NCI-H2227 (cell line): ENCODE measurements at regions not wholly inside any gene's neighbourhood (a gene's known extent, or its start where the extent isn't known, plus 50 kb on each side); places are given as distances from the start of the nearest gene placed in this dataset.
"Not testable (repeated sequence)": the region's sequence is repeated elsewhere in the genome, so short reads cannot be mapped to it uniquely, and the experiment has no call there.

ENCODE experiments used
- DNase-seq: peaks from one replicate; lab custom pipeline; 2025; ENCODE audit not compliant: unreplicated experiment; lab: John Stamatoyannopoulos, UW

DNA sequence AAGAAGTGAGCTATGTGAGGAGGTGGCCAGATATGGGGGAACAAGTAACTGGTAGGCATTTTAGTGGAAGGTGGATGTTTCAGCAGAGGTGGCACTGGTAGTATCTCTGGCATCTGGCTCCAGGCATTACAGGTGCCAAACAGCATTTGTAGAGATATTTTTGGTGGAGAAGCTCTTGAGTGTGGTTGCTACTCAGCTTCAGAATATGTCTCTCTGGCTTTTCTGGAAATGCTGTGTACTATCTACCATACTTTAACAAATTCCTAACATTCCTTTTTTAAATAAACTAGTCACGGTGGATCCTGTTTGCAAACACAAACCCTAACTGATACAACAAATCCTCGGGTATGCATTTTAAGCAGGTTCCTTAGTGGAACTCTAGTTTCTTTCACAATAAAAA is 128.0 kb downstream of the BARX2 start:
- DNase-seq: no peak

DNA sequence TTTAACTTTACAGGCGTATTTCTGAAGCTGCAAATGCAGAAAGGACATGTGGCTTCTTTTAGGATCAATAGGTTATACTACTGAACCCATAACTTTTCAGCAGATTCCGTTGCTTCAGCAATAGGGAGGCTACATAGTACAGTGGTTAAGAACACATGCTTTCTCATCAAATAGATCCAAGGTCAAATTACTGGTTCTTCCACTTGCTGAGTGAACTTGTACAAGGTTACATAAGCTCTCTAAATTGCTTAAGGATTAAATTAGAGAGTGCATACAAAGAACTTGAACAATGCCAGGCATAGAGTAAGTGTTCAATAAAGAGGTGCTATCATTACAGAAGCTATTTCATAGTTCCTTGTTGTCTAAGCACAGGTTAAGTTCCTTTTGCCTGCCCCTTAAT is 129.6 kb downstream of the BARX2 start:
- DNase-seq: no peak

DNA sequence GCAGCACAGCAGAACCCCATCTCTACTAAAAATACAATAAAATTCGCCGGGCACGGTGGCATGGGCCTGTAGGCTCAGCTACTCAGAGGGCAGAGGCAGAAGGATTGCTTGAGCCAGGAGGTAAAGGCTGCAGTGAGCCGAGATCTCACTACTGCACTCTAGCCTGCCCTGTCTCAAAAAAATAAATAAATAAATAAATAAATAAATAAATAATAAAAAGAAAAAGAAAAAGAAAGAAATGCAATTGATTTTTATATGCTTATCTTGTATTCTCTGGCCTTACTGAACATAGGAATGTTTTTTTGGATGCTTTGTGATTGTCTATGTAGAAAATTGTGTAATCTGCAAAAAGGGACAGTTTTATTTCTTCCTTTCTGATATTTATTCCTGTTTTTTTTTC is 132.5 kb downstream of the BARX2 start:
- no peak for DNase-seq

DNA sequence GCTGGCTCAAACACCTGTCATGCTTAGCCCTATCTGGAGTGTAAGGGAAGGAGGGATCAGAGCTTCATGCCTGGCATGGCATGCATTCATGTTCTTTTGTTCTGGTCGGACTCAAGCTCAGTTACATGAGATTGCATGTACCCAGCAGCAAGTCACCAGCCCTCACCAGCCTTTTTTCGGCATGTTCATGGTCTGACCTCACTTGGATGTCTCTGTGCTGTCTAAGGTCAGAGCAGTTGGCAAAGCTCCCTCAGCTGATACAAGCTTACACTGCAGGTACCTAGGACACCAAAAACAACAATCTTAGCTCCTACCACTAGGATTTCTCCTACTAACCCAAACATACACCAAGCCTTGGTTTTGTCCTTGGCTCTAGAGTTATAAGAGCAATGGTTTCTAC is 152.6 kb downstream of the BARX2 start:
- DNase-seq: no peak

DNA sequence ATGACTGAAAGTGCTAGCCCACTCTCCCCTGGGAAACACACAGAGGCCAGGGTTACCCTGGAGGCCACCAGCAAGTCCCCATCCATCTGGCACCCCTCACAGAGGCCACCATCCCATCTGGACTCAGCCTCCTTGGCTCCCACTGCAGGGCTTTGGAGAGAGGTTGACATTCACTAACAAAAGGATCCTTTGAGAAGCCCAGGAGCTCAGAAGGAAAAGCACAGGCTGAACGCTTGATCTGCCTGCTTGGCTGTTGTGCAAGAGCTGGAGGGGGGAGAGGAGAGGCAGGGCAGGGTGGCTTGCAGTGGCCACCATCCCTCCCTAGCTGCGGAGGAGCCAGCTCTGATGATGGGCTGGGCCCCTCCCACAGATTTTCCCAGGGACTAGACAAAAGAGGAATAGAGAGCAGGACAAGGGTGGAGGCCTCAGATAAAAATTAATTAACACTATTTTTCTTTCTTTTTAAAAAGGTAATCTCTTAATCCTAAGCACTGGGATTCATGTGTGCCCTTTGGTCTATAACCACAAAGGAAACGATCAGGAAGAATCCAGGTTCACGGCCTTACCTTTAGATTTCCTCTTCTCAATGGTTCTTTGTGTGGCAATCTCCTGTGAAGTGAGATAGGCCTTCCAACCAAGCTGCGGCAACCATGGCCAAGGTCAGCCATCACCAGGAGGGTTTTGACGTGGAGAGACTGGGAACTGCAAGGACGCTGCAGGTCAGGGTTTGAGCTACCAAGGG is 154.7 kb downstream of the BARX2 start:
- DNase-seq: no peak

DNA sequence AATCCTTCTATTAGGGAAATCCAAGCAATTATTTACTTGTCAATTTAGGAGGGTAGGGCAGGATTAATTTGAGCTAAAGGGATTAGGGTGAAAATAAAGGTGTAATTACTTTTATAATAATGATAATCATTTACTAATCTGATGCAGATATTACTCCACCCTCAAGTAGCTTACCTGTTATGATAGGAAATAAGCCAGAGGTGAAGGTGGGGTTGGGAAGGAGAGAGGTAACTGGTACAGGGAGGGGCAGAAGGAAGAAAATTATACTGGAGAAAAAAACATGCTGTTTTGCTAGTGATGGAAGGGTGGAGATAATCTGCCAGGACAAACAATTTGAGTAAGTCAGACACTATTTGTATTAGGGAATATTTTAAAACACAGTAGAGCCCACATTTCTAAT is 157.7 kb downstream of the BARX2 start:
- no peak for DNase-seq

DNA sequence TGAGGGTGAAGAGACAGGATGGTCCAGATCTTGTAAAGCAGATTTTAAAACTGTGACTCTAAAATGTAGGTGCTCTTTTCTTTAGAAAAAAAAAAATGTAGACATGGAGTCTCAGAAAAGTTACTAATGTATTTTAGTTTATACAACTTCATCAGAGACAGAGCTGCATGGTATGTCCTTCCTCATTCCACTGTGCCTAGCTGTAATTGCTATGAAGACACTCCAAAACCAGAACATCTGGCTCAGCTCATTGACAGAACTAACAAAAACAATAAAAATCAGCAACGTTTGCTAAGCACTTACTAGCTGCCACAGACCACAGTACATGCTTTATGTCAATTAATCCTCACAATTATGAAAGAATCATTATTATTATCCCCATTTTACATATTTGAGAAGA is 160.7 kb downstream of the BARX2 start:
- DNase-seq: no peak

DNA sequence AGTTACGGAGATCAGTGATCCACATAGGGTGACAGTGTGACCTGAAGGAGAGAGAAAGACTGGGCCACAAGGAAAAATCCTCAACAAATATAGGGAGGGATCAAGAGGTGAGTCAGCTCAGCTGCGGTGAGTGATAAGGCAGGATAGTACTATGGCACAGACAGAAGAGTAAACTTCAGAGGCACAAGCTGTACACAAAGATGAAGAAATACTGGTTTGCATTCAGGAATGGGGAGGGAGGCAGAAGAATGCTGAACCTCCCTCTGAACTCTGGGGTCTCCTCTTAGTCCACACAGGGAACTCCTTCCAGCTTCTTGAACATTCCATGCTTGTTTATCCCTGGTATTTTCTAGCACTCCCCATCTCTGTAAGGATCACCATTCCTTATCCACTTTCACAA is 162.7 kb downstream of the BARX2 start:
- no peak for DNase-seq

DNA sequence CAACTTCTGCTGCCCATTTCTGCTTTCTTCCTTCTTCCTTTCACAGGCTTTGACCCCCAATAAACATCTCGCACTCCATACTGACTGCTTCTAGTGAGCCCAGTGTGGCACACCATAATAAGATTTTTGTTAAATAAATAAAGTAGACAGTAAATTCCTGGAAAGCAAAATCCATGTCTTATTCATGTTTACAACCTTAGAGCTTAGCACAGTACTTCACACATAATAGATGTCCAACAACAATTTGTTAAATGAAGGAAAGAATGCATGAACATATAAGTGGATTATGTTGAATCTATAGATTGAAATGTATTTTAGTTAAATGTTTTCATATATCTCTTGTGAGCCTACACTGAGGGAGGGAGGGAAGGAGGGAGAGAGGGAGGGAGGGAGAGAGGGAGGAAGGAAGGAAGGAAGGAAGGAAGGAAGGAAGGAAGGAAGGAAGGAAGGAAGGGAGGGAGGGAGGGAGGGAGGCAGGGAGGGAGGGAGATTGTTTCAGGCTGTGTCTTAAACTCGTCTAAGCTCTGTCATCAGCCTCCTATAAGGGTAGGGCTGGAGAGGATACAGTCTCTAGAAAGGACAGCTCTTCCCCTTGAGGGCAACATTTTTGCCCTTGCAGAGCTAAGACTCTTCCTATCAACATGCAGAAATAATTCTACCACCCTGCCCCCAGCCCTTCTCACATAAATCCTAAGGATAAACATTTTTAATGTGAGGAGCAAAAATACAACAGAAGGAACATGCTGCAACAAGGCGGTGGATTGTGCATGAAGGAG is 168.1 kb downstream of the BARX2 start:
- DNase-seq: no peak

DNA sequence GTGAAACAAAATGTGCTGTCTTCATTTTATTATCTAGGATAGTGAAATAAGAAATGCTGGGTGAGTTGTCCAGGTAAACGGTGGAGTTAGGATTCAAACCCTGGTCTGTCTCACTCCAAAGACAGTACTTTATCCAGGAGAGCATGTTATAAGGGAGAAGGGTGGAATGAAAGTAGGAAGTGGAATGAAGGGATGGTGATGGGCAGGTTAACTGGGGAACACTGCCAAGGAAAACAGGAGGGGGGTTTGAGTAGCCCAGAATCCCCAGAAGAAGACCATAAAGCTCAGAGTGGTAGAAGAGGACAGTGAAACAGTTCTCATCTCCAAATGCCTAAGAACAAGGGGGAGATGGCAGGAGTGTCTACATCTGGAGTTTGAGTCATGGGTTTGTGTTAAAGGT is 169.0 kb downstream of the BARX2 start:
- no peak for DNase-seq

DNA sequence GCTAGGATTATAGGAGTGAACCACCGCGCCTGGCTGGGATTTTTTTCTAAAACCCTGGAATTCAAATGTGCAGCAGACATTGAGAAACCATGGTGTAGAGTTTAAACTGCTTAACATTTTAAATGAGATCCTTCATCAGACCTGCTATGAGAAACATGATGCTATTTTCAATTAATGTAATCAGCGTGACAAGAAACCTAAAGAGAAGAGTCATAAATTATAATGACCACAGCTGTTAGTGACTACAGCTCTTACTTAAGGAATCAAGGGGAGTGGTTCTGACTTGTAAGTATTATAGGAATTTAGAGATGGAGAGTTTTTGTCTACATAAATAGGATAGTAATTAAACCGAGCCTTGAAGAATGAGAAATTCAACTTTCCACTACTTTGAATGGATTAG is 170.6 kb downstream of the BARX2 start:
- no peak for DNase-seq

DNA sequence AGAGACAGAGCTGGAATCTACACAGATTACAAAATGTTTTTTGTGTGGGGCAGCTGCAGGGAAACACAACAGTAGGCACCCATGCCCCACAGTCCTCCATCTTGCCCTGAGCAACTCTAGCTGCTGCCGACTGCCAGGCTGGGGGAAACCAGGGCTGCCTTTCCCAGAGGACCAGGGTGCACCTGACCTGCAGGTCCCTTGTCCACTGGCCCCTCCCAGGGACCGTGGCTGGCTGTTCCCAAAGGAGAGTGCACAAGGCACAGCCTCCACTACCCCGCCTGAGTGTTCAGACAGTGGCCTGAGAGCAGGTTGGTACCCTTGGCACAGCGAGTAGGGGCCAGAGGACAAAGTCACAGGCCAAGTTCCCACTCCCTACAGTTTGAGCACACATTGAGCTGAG is 181.8 kb downstream of the BARX2 start:
- no peak for DNase-seq

DNA sequence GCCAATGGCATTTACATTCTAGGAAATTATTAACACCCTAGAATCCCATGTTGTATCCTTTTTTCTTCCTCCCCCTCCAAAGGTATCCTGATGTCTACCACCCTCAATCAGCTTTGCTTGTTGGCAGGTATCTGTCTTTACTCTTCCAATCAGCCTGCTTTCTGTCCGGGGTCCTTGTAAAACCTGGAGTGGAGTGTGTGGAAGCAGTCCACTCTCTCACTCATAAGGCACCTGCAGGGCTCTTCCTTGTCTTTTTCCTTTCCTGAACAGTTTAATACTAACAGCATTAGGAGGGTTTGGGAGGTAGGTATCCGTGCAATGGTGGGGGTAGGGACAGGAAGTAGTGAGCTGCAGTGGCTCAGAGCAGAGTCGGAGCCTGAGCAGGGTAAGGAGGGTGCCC is 193.4 kb downstream of the BARX2 start:
- DNase-seq: no peak

DNA sequence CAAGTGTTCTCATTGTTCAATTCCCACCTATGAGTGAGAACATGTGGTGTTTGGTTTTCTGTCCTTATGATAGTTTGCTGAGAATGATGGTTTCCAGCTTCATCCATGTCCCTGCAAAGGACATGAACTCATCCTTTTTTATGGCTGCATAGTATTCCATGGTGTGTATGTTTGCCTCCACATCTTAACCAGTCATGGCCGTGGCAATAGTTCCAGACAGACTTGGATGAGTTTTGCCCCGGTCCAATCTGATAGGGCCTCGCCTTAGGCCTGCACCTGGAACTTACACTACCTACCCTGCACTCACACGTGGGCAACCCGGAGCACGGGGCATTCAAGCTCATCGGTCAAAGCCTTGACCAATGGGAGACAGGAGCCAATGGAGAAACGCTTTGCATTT is 197.0 kb downstream of the BARX2 start:
- DNase-seq: not testable (repeated sequence)

DNA sequence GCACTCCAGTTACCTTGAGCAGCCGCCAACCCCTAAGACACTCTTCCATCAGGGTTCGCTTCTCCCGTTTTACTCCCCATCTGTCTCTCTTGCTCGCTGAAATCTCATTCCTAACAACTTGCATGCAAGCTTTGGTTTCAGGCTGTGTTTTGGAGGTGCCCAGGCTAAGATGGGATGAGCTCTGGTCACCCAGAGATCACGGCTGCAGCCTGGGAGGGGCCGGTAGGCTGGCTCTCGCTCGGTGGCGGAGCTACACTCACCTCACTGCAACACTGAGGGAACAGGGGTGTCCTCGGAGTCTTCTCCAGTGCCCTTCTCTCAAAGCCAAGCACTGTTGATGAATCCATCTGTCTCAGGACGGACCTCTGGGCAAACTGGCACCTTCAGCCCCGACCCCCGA is 197.5 kb downstream of the BARX2 start:
- DNase-seq: no peak

DNA sequence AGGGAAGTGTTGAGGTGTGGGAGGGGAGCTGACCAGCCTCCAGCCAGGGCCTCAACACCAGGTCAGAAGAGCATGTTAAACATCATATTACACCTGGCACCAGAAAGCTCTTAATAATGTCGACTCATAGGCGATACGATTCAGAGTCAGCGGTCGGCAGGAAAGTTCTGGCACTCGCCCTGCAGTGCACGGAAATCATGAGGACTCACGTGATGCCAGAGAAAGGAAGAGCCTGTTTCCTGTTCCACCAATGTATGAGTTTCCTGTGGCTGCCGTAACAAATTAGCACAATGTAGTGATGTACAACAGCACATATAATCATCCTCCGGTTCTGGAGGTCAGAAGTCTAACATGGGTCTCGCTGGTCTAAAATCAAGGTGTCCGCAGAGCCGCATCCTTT is 198.8 kb downstream of the BARX2 start:
- no peak for DNase-seq

DNA sequence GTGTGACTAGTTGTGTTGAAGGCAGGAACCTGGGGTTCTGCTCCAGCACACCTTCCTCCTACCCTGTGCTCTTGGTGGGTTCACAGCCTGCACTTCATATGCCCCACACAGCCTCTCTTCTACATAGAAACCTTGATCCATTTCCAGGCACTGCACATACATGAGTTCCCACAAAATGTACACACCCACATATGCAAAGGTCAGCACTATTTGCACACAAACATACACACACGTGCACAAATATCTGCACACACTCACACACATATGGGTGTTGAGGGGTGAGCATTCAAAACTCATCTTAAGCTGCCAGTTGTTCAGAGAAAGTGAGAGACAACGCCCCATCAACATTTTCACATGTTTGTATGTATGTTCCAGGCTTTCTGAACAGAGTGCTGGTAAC is 201.0 kb downstream of the BARX2 start:
- no peak for DNase-seq

DNA sequence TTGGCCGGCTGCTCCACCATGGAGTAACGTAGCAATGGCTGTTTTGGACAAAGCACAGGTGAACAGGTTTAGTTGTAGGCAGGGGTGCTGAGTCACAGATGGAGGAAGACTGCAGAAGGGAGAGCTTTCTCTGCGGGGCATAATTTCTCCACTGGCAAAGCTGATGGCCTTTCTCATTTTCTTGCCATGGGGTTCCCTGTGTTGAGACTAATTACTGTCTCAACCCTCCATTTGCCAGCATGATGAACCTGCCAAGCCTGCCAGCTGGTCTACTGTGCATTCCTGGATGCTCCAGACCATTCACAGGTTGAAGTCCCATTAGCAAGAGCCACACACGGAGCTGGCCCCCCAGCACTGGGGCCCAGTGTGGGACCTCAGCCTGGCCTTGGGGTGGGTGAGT is 202.4 kb downstream of the BARX2 start:
- no peak for DNase-seq

DNA sequence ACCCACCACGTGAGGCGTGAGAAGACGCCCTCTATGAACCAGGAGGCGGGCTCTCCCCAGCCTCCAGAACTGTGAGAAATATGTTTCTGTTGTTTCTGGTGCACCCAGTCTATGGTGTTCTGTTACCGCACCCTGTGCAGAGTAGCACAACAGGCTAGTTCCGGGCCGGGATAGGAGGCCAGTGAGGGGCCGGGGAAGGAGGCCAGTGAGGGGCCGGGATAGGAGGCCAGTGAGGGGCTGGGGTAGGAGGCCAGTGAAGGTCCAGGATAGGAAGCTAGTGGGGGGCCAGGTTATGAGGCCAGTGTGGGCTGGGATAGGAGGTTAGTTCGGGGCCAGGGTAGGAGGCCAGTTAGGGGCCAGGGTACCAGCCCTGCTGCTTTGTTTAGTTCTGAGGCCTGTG is 204.6 kb downstream of the BARX2 start:
- DNase-seq: no peak

DNA sequence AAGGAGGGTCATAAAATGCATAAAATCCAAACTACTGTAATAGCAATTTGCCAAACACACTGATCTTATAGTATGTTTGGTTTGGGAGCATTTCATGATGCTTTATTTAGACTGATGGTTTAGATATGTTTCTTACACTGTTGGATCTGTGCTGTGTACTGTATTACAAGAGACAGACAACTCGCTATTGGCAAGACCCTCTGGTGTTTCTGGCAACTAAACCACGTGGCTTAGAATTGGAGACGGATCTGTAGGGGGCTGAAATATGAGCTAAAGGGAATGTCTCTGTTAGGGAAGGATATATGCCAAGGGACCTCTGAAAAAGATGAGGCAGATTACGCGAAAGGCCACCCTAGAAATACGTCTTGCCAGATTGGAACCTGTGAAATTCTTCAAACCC is 208.7 kb downstream of the BARX2 start:
- DNase-seq: no peak

DNA sequence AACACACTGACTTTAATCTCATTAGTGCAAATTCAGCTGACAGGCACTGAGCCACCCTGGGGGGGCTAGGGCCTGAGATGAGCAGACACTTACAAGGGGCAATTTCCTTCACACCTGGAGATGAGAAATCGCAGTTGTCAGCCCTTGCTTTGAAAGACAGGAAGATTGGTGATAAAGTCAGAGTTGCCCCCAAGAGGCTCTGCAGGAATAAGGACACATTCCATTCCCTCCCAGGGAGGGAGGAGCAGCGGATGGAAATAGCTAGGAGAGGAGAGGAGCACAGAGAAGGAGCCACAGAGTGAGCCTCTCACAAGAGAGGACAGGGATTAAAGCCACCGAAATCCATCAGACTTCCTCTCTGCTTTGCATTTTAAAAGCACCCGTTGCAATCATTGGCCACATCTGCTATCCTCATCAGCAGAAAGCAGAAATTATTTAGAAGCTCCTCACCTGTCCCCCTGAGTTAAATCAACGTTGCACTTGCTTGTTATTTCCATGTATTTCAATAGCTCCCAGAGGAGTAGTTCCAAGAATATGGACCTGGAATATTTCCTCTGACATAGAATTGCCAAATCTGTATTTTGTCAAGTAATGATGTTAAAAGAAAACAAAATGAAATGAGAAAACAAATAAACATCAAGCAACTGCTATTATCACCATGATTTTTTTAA is 213.7 kb downstream of the BARX2 start:
- DNase-seq: no peak

DNA sequence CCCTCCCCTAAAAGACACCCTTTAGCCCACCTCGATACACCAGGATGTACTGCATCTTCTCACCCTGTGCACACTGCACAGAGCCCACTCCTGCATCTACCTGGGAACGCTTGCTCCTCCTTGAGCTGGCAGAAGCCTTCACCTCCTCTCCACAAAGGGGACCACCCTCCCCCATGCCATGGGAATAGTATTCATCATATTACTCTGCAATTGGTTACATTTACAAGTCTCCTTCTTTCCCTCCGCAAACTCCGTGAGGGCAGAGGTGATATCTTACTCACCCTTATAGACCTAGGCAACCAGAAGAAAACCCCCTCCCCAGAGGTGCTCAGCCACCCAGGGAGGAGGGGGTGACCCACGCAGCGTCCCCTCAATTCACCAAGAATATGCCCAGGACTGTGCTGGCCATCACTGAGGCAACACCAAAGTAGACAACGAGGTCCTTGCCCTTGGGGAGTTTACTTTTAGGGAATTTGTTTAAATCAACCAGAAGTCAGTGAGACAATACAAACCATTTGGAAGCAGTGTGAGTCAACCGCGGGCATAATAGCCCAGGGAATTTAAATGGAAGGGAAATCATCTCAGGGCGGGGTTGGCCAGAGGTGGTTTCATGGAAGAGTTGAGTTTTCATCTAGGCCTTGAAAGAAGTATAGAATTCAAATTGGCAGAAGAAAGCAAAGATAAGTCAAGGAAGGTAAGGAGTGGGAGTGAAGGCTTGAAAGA is 214.5 kb downstream of the BARX2 start:
- no peak for DNase-seq
